Right ventricle myocardium superior (tissue), 1 donor: ENCODE measurements at regions not wholly inside any gene's neighbourhood (a gene's known extent, or its start where the extent isn't known, plus 50 kb on each side); places are given as distances from the start of the nearest gene placed in this dataset.
"Not testable (repeated sequence)": the region's sequence is repeated elsewhere in the genome, so short reads cannot be mapped to it uniquely, and the experiment has no call there.

Experiments
- ATAC-seq: fragments of 200-7000 bp; cut with Tn5 transposase; one replicate; pipeline ENCODE4 v1.9.1; 2020; ENCODE audit warnings: mild to moderate bottlenecking; ENCODE audit not compliant: poor library complexity
- DNase-seq: peaks from one replicate; pipeline ENCODE4 v3.0.0-alpha.2; 2020
- intact Hi-C: fragments of 100-400 bp; cut with DNase I; formaldehyde crosslinking; loops from one replicate; pipeline ENCODE4 v1.11.2; 2022
- donor health status: DM: no; HTN: yes; CAD: no; lungs with severe emphysema.

- DNase-seq (no peak), ATAC-seq (peak; percentile 40)
- intact Hi-C loops = no loop called here
Observed at GRCh38 chr13:79658333-79658975, 177.5 kb downstream of the NDFIP2 start.

GRCh38 chr13:79655509-79655908, 174.6 kb downstream of the NDFIP2 start:
- ATAC-seq (no peak), DNase-seq (no peak)
- intact Hi-C loops = no loop called here

- intact Hi-C loops = no loop called here
- DNase-seq (no peak), ATAC-seq (no peak)
Observed at GRCh38 chr13:79654520-79654919, 173.6 kb downstream of the NDFIP2 start.

DNA sequence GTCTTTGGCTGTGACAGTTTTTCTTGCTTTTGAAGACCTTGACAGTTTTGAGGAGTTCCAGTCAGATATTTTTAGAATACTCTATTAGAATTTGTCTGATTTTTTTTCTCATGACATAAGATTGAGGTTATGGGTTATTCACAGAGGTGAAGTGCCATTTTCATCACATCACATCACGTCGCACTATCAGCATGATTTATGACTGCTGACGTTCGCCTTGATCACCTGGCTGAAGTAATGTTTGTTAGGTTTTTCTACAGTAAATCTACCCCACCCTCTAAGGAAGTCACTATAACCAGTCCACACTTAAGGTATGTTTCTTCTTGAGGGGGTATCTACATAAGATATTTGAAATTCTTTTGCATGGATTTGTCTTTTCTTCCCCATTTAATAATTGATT, 169.7 kb downstream of the NDFIP2 start:
- DNase-seq = no peak
- intact Hi-C loops = no loop called here
- ATAC-seq = no peak

GRCh38 chr13:79648191-79648590, 167.2 kb downstream of the NDFIP2 start:
- no peak for DNase-seq
- intact Hi-C loops = no loop called here

GRCh38 chr13:79647533-79647932, 166.6 kb downstream of the NDFIP2 start:
- intact Hi-C loops = no loop called here
- DNase-seq (no peak), ATAC-seq (no peak)

More at GRCh38 chr13:79648191-79648590, 167.2 kb downstream of the NDFIP2 start:
- no peak for ATAC-seq

- no peak for ATAC-seq
- DNase-seq = no peak
- intact Hi-C loops = no loop called here
Observed at GRCh38 chr13:79646880-79647279, 165.9 kb downstream of the NDFIP2 start.

DNA sequence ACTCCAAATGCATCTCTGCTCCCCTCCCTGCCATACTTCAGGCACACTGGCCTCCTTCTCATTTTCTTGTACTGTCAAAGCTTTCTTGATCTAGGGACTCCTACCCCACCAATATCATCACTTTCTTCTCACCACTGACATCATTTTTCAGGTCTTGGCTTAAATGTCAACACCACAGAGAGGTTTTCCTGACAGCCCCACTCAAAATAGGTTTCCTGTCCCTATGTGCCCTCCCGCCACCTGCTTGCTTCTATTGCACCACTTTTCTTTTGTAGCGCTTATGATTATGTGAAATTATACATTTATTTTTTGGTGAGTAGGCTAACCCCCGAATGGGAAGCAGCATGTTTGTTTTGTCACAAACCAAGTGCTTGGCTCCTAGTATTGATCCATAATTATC, 164.6 kb downstream of the NDFIP2 start:
- intact Hi-C loops = no loop called here
- no peak for ATAC-seq

GRCh38 chr13:79642596-79642995, 161.6 kb downstream of the NDFIP2 start:
- intact Hi-C loops = no loop called here
- no peak for DNase-seq
- peak; percentile 68 for ATAC-seq

More for the DNA sequence above, 164.6 kb downstream of the NDFIP2 start:
- DNase-seq = no peak

DNA sequence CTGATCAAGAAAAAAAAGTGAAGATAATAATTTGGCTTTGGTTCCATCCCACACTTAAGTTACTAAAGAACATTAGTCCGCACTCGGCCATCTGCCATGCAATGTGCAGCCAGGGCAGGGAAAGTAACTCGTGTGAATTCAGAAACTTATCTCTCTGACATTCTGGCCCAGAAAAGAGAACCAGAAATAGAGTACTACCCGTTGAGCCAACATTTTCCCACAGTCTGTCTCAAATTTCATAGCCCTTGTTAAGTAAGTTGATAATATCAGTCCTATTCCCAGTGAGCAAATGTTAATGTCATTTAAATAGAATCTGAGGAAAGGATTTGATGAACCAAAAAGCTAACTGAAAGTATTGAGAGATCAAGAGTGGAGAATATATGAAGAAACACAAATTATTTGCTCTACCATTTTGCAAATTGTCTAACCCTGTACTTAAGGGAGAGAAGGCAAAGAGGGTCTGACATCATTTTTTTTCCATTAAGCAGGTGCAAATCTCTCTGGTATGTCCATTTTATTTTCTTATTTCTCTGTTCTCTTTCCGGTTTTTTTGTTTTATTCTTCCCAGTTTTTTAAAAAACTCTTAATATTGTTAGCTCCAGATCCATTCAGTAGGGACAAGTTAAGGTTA, 156.3 kb downstream of the NDFIP2 start:
- DNase-seq (peak; percentile 89), ATAC-seq (peak; percentile 97)
- intact Hi-C loops = no loop called here

- intact Hi-C loops = no loop called here
- ATAC-seq (peak; percentile 80), DNase-seq (no peak)
Observed at GRCh38 chr13:79631051-79631659, 150.2 kb downstream of the NDFIP2 start.

DNA sequence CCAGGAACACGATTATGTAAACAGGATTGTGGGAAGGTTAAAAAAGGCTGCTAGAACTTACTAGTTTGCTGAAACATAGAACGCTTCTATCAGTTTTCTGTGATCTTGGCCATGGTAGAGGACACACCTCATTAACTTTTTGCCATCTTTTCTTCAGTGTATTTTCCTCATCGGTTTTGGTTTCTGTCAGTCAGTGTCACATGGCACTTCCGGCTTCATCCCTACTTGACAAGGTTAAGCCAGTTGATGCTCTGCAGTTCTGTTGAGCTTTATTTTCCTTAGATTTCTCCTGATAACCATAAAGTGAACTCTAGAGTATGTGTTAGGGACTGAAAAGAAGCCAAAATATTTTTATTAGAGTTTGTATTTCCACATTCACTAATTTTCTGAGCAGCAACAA, 147.5 kb downstream of the NDFIP2 start:
- intact Hi-C loops = no loop called here
- ATAC-seq (no peak), DNase-seq (no peak)

DNA sequence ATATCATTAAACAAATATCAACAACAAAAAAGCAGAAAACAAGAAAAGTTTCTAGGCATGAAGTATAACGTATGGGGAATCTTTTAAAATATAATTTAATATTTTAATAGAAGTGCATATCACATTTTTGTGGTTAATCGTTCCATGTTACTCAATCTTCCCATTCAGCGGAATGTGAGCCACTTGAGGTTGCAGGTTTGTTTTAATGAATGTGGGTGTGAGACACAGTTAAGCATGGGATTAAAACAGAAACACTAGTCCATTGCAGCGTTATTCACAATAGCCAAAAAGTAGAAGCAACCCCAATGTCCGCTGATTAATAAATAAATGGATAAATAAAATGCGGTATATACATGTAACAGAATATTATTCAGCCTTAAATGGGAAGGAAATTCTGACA, 146.0 kb downstream of the NDFIP2 start:
- ATAC-seq (no peak), DNase-seq (no peak)
- intact Hi-C loops = no loop called here

DNA sequence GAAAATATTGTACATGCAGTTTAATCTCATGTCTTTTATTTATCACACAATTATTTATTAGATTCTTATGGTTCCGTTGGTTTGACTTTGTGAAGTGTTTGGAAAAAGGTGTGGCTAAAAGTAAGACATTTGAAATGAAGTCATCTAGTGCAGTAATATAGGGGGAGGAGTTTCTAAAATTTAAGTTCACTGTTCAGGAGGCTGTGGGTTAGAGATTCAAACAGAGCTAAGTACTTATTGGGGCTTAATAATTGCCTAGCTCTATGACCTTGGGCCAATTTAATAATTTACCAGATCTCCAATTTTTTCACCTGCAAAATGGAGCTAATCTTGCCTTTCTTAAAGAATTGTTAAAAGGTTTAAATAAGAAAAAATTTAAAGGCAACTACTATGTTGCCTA, 144.6 kb downstream of the NDFIP2 start:
- DNase-seq = no peak
- intact Hi-C loops = no loop called here
- no peak for ATAC-seq

GRCh38 chr13:79621902-79622301, 140.9 kb downstream of the NDFIP2 start:
- ATAC-seq = no peak

DNA sequence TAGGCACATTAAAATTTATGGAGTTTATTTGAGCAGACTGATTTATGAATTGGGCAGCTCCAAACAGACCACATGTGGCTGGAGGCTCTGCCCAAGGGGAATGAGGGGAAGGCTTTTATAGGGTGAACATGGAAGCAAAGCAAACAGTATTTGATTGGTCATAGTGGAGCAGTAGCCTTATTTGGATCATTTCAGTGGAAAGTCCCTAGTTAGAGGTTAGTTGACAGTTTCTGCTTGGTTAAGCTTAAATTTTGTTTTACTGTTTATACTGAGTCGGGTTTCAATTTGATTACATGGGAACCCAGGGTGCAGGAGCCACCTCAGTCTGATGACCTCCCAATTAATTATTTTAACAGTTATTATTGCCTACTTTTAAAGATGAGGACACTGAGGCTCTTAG, 140.5 kb downstream of the NDFIP2 start:
- ATAC-seq (no peak), DNase-seq (no peak)
- intact Hi-C loops = no loop called here

More at GRCh38 chr13:79621902-79622301, 140.9 kb downstream of the NDFIP2 start:
- intact Hi-C loops = no loop called here
- DNase-seq = no peak

- DNase-seq = no peak
- intact Hi-C loops = no loop called here
- no peak for ATAC-seq
Observed at GRCh38 chr13:79614250-79614918, 133.4 kb downstream of the NDFIP2 start.

DNA sequence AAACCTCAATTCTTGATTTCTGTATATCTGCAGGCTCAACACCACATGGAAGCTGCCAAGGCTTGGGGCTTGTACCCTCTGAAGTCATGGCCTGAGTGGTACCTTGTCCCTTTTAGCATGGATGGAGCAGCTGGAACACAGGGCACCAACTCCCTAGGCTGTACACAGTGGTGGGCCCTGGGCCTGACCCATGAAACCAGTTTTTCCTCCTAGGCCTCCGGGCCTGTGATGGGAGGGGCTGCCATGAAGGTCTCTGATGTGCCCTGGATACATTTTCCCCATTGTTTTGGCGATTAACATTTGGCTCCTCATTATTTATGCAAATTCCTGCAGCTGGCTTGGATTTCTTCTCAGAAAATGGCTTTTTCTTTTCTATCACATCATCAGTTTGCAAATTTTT, 131.6 kb downstream of the NDFIP2 start:
- no peak for DNase-seq
- ATAC-seq = no peak
- intact Hi-C loops = no loop called here

DNA sequence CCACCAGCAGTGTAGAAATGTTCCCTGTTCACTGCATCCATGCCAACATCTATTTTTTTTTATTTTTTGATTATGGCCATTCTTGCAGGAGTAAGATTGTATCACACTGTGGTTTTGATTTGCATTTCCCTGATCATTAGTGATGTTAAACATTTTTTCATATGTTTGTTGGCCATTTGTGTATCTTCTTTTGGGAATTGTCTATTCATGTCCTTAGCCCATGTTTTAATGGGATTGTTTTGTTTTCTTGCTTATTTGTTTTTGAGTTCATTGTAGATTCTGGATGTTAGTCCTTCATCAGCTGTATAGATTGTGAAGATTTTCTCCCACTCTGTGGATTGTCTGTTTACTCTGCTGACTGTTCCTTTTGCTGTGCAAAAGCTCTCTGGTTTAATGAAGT, 126.9 kb downstream of the NDFIP2 start:
- intact Hi-C loops, ATAC-seq, DNase-seq: not testable (repeated sequence)
